ENCODE measurements at regions not wholly inside any gene's neighbourhood (a gene's known extent, or its start where the extent isn't known, plus 50 kb on each side); places are given as distances from the start of the nearest gene placed in this dataset.

- Histone ChIP-seq H2AFZ (ENCODE audit: low read depth, low read length, poor library complexity, severe bottlenecking) (no peak overlapping the region), H3K4me3 (replicated peaks in 1 of 2; ENCODE audit: low read depth in 1 of 2, low read length in 2 of 2) (no peak overlapping the region), H3K9me2 (ENCODE audit: insufficient read depth) (no peaks in the 10 kb centered on the region), H3K9ac (ENCODE audit: low read length) (no peak overlapping the region), H4K20me1 (ENCODE audit: insufficient read depth) (no peaks in the 10 kb centered on the region), H3K27me3 (ENCODE audit: insufficient read depth, low read length) (no peaks in the 10 kb centered on the region), H3K36me3 (ENCODE audit: control insufficient read depth in 1 of 2, insufficient read depth in 2 of 2, low read length in 2 of 2) (no peaks in the 10 kb centered on the region), H3K27ac (ENCODE audit: low read depth, low read length) (no peak overlapping the region), H3K4me1 (ENCODE audit: control insufficient read depth in 1 of 2, insufficient read depth in 2 of 2, low read length in 2 of 2) (no peaks in the 10 kb centered on the region), H3K9me3 (ENCODE audit: control insufficient read depth in 1 of 2, insufficient read depth in 1 of 2, low read depth in 1 of 2, low read length in 2 of 2) (no peaks in the 10 kb centered on the region), H3K4me2 (ENCODE audit: low read length) (no peak overlapping the region), H3K79me2 (ENCODE audit: insufficient read depth, low read length) (no peaks in the 10 kb centered on the region)
- POLR2A ChIA-PET = no interaction called here
- no TSS peak for BruUV-seq (replicated peaks)
- CTCF ChIA-PET = no interaction called here
- ATAC-seq (no peak), DNase-seq (ENCODE audit: low read depth, low spot score) (no peak)
- TF ChIP-seq MAX (IDR thresholded peaks at IDR 0.05) (no peak), ZNF274 (IDR thresholded peaks at IDR 0.05; ENCODE audit: low read depth, low read length) (no peak), ZFX (IDR thresholded peaks at IDR 0.05) (no peak), POLR2AphosphoS5 (IDR thresholded peaks at IDR 0.05; ENCODE audit: low read depth, low read length) (no peak), EGR1 (IDR thresholded peaks at IDR 0.05; ENCODE audit: low read depth) (no peak), SIN3A (IDR thresholded peaks at IDR 0.05; ENCODE audit: low read depth) (no peak), EZH2phosphoT487 (IDR thresholded peaks at IDR 0.05; ENCODE audit: borderline replicate concordance) (no peak), ZBTB33 (IDR thresholded peaks at IDR 0.05; ENCODE audit: extremely low read depth, insufficient replicate concordance, low read length) (no peak), ELF1 (IDR thresholded peaks at IDR 0.05; ENCODE audit: borderline replicate concordance, low read depth) (no peak), EZH2 (IDR thresholded peaks at IDR 0.05) (no peak), JUND (IDR thresholded peaks at IDR 0.05) (no peak), FOSL1 (IDR thresholded peaks at IDR 0.05; ENCODE audit: low read depth) (no peak), TCF7L2 (IDR thresholded peaks at IDR 0.05; ENCODE audit: borderline replicate concordance, extremely low read depth, insufficient read depth, insufficient read length) (no peak), CTCF (IDR thresholded peaks at IDR 0.05 in 2 of 3, conservative IDR thresholded peaks at IDR 0.05 in 1 of 3; ENCODE audit: borderline replicate concordance in 1 of 3, insufficient read depth in 1 of 3, low read depth in 2 of 3, low read length in 2 of 3) (no peak)
- RAD21 ChIA-PET (ENCODE audit: low non-redundant PET in 1 of 2, low total read pairs in 2 of 2, uncharacterized antibody in 2 of 2, unreplicated experiment in 2 of 2) = no interaction called here
- intact Hi-C loops (cut with micrococcal nuclease) = no loop called here
Measured at GRCh38 chrX:120746153-120746552, 116.3 kb upstream of the C1GALT1C1 start.

Data from HCT116 (cell line).